HG02588 (cell line): ENCODE measurements at regions not wholly inside any gene's neighbourhood (a gene's known extent, or its start where the extent isn't known, plus 50 kb on each side); places are given as distances from the start of the nearest gene placed in this dataset.
"Not testable (repeated sequence)": the region's sequence is repeated elsewhere in the genome, so short reads cannot be mapped to it uniquely, and the experiment has no call there.

Experiments
- ATAC-seq: cut with Tn5 transposase; IDR thresholded peaks from one replicate; pipeline ENCODE4 v1.9.1; 2021; ENCODE audit warnings: mild to moderate bottlenecking, moderate library complexity; ENCODE audit not compliant: unreplicated experiment

- no peak for ATAC-seq
Measured at GRCh38 chr12:78489990-78490389, 374.6 kb upstream of the SYT1 start.

GRCh38 chr12:78490861-78491260 is 373.7 kb upstream of the SYT1 start:
- no peak for ATAC-seq

- no peak for ATAC-seq
Measured at GRCh38 chr12:78494911-78495310, 369.7 kb upstream of the SYT1 start.

GRCh38 chr12:78501825-78502224 is 362.7 kb upstream of the SYT1 start:
- ATAC-seq, result no peak

- no peak for ATAC-seq
Measured at GRCh38 chr12:78519422-78519821, 345.2 kb upstream of the SYT1 start.

GRCh38 chr12:78530100-78530765 is 334.3 kb upstream of the SYT1 start:
- ATAC-seq, result no peak

GRCh38 chr12:78531831-78532458 is 332.6 kb upstream of the SYT1 start:
- ATAC-seq, result no peak

- no peak for ATAC-seq
Measured at GRCh38 chr12:78534311-78534710, 330.3 kb upstream of the SYT1 start.

GRCh38 chr12:78540606-78541336 is 323.8 kb upstream of the SYT1 start:
- no peak for ATAC-seq

GRCh38 chr12:78550831-78551230 is 313.7 kb upstream of the SYT1 start:
- no peak for ATAC-seq

GRCh38 chr12:78555802-78556201 is 308.8 kb upstream of the SYT1 start:
- ATAC-seq, result no peak

- ATAC-seq, result no peak
Measured at GRCh38 chr12:78556651-78557050, 307.9 kb upstream of the SYT1 start.

- no peak for ATAC-seq
Measured at GRCh38 chr12:78559416-78559815, 305.2 kb upstream of the SYT1 start.

- ATAC-seq, result no peak
Measured at GRCh38 chr12:78559886-78560285, 304.7 kb upstream of the SYT1 start.

GRCh38 chr12:78560633-78561032 is 303.9 kb upstream of the SYT1 start:
- no peak for ATAC-seq

GRCh38 chr12:78562368-78563205 is 302.0 kb upstream of the SYT1 start:
- ATAC-seq, result no peak

- no peak for ATAC-seq
Measured at GRCh38 chr12:78563826-78564225, 300.7 kb upstream of the SYT1 start.

- ATAC-seq, result no peak
Measured at GRCh38 chr12:78566456-78566855, 298.1 kb upstream of the SYT1 start.

GRCh38 chr12:78568321-78569020 is 296.1 kb upstream of the SYT1 start:
- no peak for ATAC-seq

- ATAC-seq, result no peak
Measured at GRCh38 chr12:78571953-78572352, 292.6 kb upstream of the SYT1 start.

- ATAC-seq, result not testable (repeated sequence)
Measured at GRCh38 chr12:78575208-78575607, 289.4 kb upstream of the SYT1 start.
